ENCODE measurements at regions not wholly inside any gene's neighbourhood (a gene's known extent, or its start where the extent isn't known, plus 50 kb on each side); places are given as distances from the start of the nearest gene placed in this dataset.

DNA sequence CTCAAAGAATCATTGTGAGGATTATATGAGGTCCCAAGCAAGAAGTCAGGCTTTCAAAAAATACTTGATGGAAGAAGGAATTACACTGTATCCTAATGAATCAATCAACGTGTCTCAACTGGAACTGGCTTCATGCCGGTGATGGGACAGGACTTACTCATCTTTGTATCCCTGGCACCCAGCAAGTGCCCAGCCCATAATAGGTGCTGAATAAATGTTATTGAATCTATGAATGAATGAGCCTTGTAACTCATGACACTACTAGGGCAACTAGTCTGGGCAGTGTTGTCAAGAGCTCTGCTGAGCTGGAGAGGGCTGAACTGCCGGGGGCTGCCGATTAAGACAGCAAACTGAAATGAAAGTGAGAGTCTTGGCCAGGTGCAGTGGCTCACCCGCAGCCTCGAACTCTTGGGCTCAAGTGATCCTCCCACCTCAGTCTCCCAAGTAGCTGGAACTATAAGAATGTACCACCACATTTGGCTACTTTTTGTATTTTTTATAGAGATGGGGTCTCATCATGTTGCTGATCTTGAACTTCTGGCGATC is 87.2 kb upstream of the KIF5B start:
- FAIRE-seq: no peak
- H3K4me2 ChIP-seq (ENCODE audit: low read depth, low read length): no peak overlapping the region
- no peak for DNase-seq (ENCODE audit: low spot score)

More for the DNA sequence above, 87.2 kb upstream of the KIF5B start:
- BruUV-seq (replicated peaks): no TSS peak
- ATAC-seq: no peak
- Histone ChIP-seq H3K9me3 (ENCODE audit: low read length) (no peaks in the 10 kb centered on the region), H3K36me3 (replicated peaks in 1 of 2; ENCODE audit: control insufficient read depth in 1 of 2, insufficient read depth in 2 of 2, low read length in 2 of 2) (no peaks in the 10 kb centered on the region), H2AFZ (ENCODE audit: low read length) (no peak overlapping the region), H3K79me2 (ENCODE audit: insufficient read depth, low read length) (no peaks in the 10 kb centered on the region), H3K9ac (ENCODE audit: insufficient read depth, low read depth, low read length) (no peak overlapping the region), H3K4me1 (ENCODE audit: insufficient read depth, low read length) (peaks cover 65% of the 10 kb centered on the region), H4K20me1 (ENCODE audit: insufficient read depth, low read length) (no peaks in the 10 kb centered on the region), H3K4me3 (replicated peaks in 1 of 3; ENCODE audit: insufficient read depth in 1 of 3, low read depth in 2 of 3, low read length in 3 of 3) (no peak overlapping the region), H3K27ac (ENCODE audit: extremely low read length, insufficient read depth, low read length) (no peak overlapping the region), H3K27me3 (ENCODE audit: control insufficient read depth in 1 of 2, insufficient read depth in 2 of 2, low read length in 2 of 2) (no peaks in the 10 kb centered on the region)
- whole genome bisulfite sequencing (ENCODE audit: low lambda C conversion rate): 90% methylated on average over 7 of the region's 7 CpGs
- CTCF ChIA-PET (ENCODE audit: low intra/inter-chr PET ratio, low total read pairs): no interaction called here
- in situ Hi-C loops (cut with HindIII; ENCODE audit: extremely low pct_ligation_motif_present, low pct_unique_long_range_greater_than_20kb) (no loop called here), intact Hi-C loops (cut with micrococcal nuclease; ENCODE audit: unreplicated experiment) (loop anchor here (10.0 kb wide), 1 partner anchor 89 kb away; the partner anchor contains the start of gene KIF5B)
- POLR2A ChIA-PET: no interaction called here
- TF ChIP-seq ZNF720 (CRISPR knock-in tag; IDR thresholded peaks at IDR 0.05): no peak
- no peak for TF ChIP-seq EEA1 (CRISPR knock-in tag; IDR thresholded peaks at IDR 0.05; ENCODE audit: borderline replicate concordance)
- TF ChIP-seq LCORL (IDR thresholded peaks at IDR 0.05): no peak
- no peak for TF ChIP-seq LCORL (CRISPR knock-in tag; IDR thresholded peaks at IDR 0.05)
- TF ChIP-seq, protein P1, sequence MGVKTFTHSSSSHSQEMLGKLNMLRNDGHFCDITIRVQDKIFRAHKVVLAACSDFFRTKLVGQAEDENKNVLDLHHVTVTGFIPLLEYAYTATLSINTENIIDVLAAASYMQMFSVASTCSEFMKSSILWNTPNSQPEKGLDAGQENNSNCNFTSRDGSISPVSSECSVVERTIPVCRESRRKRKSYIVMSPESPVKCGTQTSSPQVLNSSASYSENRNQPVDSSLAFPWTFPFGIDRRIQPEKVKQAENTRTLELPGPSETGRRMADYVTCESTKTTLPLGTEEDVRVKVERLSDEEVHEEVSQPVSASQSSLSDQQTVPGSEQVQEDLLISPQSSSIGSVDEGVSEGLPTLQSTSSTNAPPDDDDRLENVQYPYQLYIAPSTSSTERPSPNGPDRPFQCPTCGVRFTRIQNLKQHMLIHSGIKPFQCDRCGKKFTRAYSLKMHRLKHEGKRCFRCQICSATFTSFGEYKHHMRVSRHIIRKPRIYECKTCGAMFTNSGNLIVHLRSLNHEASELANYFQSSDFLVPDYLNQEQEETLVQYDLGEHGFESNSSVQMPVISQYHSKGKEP (CRISPR knock-in tag; IDR thresholded peaks at IDR 0.05): no peak
- TF ChIP-seq ZNF788 (CRISPR knock-in tag; IDR thresholded peaks at IDR 0.05; ENCODE audit: borderline replicate concordance): no peak
- TF ChIP-seq KDM4B (CRISPR knock-in tag; IDR thresholded peaks at IDR 0.05): no peak
- TF ChIP-seq, protein P2, sequence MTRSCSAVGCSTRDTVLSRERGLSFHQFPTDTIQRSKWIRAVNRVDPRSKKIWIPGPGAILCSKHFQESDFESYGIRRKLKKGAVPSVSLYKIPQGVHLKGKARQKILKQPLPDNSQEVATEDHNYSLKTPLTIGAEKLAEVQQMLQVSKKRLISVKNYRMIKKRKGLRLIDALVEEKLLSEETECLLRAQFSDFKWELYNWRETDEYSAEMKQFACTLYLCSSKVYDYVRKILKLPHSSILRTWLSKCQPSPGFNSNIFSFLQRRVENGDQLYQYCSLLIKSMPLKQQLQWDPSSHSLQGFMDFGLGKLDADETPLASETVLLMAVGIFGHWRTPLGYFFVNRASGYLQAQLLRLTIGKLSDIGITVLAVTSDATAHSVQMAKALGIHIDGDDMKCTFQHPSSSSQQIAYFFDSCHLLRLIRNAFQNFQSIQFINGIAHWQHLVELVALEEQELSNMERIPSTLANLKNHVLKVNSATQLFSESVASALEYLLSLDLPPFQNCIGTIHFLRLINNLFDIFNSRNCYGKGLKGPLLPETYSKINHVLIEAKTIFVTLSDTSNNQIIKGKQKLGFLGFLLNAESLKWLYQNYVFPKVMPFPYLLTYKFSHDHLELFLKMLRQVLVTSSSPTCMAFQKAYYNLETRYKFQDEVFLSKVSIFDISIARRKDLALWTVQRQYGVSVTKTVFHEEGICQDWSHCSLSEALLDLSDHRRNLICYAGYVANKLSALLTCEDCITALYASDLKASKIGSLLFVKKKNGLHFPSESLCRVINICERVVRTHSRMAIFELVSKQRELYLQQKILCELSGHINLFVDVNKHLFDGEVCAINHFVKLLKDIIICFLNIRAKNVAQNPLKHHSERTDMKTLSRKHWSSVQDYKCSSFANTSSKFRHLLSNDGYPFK (CRISPR knock-in tag; IDR thresholded peaks at IDR 0.05; ENCODE audit: borderline replicate concordance): no peak
- no peak for TF ChIP-seq ZMYM2 (CRISPR knock-in tag; IDR thresholded peaks at IDR 0.05)
- TF ChIP-seq MED13 (CRISPR knock-in tag; IDR thresholded peaks at IDR 0.05): no peak
- TF ChIP-seq, protein P3, sequence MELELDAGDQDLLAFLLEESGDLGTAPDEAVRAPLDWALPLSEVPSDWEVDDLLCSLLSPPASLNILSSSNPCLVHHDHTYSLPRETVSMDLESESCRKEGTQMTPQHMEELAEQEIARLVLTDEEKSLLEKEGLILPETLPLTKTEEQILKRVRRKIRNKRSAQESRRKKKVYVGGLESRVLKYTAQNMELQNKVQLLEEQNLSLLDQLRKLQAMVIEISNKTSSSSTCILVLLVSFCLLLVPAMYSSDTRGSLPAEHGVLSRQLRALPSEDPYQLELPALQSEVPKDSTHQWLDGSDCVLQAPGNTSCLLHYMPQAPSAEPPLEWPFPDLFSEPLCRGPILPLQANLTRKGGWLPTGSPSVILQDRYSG (CRISPR knock-in tag; IDR thresholded peaks at IDR 0.05): no peak
- no peak for TF ChIP-seq RFXAP (CRISPR knock-in tag; IDR thresholded peaks at IDR 0.05; ENCODE audit: borderline replicate concordance)
